DMS53 treated with DMSO at 0.1 percent for 48 hours (cell line): ENCODE measurements at regions not wholly inside any gene's neighbourhood (a gene's known extent, or its start where the extent isn't known, plus 50 kb on each side); places are given as distances from the start of the nearest gene placed in this dataset.
"Not testable (repeated sequence)": the region's sequence is repeated elsewhere in the genome, so short reads cannot be mapped to it uniquely, and the experiment has no call there.

Experiments used
- DNase-seq: peaks from one replicate; lab custom pipeline; 2025; ENCODE audit not compliant: unreplicated experiment; lab: John Stamatoyannopoulos, UW

DNA sequence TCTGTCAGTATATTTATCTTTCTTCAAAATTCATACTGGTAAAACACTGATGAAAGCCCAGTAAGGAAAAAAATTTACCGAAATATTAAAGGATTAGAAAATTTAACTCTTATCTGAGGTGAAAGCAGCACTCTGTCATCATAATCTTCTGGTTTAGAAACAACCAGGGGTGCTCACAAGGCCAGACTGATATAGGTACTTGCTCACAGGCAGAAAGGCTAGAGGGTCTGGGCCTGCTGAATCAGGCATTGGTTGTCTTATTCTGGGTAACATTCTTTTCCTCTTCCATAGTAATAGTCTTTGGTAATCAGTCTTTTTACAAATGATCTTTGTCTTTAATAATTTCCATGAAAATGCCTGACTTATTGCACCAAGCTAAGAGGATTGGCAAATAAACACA lies 221.4 kb upstream of the TFPI start:
- no peak for DNase-seq

DNA sequence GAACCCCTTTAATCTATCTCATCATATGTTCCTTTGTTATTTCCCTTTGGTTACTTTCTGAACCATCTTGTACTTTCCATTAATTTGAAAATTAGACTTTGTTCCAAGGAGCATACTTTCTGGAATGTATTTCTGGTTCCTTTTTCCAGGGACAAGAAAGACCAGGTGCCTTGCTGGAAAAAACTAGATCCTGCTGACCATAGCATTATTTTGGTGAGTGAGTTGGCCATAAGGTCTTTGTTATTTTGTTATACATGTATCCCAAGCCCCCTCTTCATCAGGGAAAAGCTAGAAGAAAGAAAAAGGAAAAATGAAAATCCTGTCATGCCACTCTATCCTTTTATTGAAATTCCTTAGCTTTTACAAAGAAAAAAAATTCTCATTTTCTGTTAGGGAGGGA lies 228.1 kb upstream of the TFPI start:
- DNase-seq = no peak

DNA sequence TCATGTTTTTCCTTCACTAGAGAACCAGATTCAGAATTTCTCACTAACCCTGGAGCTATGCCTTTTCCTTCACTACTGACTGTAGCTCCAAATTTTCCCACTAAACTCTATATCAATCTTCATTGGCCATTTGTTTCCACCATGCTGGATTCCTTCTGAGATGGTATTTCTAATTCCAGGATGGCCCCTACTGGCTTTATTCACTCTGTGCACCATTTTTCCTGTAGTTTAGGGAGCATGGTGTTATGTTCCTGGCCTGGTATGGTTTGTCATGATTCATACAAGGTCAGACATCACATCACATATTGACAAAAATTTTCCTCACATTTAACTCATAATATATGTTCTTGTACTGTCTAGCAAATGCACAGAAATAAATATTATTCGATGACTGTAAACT lies 229.2 kb upstream of the TFPI start:
- no peak for DNase-seq

- DNase-seq = not testable (repeated sequence)
Observed at GRCh38 chr2:187784138-187784537, 229.9 kb upstream of the TFPI start.

DNA sequence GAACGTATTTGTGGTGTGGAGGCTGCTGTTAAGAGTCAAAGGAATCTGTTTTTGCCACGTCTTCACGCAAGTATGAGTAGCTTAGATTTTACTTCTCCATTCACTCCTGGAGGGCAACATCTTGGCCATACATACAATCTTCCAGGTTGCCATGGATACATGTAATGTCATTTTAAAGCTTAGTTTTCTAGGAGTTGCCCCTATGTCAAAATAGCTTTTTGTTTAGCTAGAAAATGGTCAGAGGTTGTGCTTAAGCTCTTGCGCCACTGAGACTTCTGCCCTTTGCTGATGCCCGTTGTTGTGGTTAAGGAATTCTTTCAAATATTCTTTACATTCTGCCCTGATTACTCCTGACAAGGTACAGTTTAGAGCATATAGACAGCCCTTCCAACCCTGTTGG lies 245.4 kb upstream of the TFPI start:
- no peak for DNase-seq

- no peak for DNase-seq
Observed at GRCh38 chr2:187803816-187804215, 249.6 kb upstream of the TFPI start.

DNA sequence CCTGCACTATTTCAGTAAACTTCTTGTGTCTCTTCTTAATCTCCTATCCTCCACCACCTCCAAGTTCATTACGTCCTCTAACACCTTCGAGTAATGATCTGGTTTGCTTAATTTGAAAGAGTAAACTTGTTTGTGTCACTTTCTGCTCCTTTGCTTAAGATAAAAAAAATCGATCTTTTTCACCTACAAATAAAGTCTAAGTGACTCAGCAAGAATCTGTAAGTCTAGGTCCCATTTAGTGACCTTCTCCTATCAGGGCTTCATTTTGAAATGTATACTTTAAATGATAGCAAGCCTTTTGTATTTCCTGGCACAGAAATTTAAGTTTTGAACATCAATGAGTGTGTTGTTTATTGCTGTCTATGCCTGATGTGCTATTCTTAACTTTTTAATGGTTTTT lies 260.9 kb upstream of the TFPI start:
- no peak for DNase-seq

- DNase-seq = peak; percentile 61
Observed at GRCh38 chr2:187819624-187820023, 265.4 kb upstream of the TFPI start.

- DNase-seq = no peak
Observed at GRCh38 chr2:187825108-187825507, 270.9 kb upstream of the TFPI start.

DNA sequence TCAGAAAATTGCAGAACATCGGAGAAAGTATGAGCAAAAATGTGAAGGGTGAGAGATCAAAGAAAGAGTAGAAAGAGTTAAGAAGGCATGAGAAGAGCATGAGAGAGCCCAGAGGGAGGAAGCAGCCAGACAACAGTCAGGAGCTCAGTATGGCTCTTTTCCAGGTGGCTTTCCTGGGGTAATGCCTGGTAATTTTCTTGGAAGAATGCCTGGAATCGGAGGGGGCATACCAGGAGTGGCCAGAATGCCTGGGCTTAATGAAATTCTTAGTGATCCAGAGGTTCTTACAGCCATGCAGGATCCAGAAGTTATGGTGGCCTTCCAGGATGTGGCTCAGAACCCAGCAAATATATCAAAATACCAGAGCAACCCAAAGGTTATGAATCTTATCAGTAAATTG lies 271.8 kb upstream of the TFPI start:
- DNase-seq = no peak

GRCh38 chr2:187834787-187835186 lies 280.6 kb upstream of the TFPI start:
- no peak for DNase-seq

DNA sequence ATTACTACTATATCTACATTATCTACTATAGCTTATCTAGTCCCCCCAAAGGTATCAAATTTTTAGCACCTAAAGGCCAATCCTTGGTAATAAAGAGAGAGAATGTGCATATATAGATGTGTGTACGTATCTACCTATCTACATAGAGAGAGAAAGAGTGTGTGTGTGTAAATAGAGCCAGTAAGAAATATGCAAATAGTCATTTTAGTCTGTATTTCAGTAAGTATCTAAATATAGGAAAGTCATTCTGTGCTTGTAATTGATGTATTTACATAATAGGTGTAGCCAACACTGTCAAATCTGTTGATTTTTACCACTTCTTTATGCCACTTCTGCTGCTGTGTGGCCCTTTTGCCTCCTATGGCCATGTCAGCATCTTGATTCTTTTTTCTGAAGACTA lies 284.5 kb upstream of the TFPI start:
- DNase-seq = no peak

DNA sequence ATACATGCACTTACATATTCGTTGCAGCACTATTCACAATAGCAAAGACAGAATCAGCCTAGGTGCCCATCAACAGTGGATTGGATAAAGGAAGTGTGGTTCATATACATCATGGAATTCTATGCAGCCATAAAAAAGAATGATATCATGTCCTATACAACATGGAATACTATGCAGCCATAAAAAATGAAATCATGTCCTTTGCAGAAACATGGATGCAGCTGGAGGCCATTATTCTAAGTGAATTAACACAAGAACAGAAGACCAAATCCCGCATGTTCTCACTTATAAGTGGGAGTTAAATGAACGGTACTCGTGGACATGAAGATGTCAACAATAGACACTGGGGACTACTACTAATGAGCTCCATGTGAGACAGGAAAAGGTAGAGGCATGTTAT lies 288.1 kb upstream of the TFPI start:
- no peak for DNase-seq

GRCh38 chr2:187842978-187843847 lies 289.0 kb upstream of the TFPI start:
- peak; percentile 73 for DNase-seq

DNA sequence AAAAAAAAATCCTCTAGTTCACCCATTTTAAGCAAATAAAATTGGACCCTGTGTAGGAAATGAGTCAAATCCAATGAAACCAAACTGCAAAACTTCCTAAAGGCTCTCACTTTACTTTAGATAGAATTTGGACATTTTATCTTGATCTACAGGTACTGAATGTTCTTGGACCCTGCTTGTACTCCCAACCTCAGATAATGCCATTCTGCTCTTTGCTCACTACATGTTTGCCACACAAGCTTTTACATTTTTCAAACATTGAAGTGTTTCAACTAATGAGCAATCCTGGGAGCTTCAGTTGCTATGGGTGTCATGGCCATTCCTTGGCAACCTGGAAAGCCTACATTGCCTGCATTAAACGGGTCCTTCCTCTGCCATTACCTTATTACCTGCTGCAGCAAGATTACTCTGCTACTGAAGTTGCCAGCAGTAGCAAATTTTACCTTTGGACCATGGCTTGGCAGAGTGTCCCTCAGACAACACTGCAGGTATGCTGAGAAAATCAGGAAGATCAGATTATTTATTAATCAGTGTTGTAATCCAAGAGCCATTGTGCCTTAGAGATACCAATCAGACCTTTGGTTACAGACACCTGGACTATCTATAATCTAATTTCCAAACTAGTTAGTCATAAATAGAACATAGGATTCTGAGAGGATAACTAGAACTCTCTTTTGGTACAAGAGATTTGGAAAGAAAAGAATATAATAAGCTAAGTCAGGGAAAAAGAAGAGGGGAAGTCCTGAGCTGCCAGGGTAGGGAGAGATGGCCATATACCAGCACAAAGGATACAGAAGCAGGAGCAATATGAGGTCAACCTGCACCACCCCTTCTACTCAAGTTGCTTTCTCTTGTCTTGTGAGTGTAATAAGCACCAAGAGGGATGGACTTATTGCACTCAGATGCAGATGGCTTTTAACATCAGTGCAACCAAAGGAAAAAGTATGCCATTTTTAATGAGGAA lies 293.3 kb upstream of the TFPI start:
- DNase-seq = no peak

GRCh38 chr2:187851955-187852561 lies 297.8 kb upstream of the TFPI start:
- no peak for DNase-seq

DNA sequence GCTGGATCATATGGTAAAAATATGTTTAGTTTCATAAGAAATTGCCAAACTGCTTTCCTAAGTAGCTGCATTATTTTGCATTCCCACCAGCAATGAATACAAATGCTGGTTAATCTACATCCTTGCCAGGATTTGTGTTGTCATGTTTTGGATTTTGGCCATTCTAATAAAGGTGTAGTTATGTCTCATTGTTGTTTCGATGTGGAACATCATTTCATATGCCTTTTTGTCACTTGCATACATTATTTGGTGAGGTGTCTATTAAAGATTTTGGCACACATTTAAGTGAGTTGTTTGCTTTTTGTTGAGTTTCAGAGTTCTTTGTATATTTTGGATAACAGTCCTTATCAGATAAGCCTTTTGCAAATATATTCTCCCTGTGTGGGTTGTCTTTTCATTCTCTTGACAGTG lies 299.2 kb upstream of the TFPI start:
- DNase-seq = no peak

GRCh38 chr2:187854801-187855200 lies 300.6 kb upstream of the TFPI start:
- no peak for DNase-seq

GRCh38 chr2:187855689-187856088 lies 301.5 kb upstream of the TFPI start:
- no peak for DNase-seq

DNA sequence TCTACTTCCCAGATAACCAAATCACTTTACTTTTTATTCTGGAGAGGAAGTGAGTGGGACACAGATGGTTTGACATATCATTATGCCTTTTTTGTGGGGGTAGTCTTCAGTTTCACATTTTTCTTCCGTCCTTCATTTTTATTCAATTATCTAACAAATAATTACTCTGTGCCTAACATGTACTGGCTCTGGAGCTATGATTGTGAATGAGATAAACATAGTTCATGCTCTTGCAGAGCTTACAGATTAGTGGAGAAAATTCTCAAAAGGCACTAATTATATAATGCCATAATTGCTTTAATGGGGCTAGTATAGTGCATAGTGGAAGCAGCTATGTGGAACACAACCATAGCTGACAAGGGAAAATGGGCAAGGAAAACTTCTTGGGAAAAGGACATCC lies 303.6 kb upstream of the TFPI start:
- no peak for DNase-seq

DNA sequence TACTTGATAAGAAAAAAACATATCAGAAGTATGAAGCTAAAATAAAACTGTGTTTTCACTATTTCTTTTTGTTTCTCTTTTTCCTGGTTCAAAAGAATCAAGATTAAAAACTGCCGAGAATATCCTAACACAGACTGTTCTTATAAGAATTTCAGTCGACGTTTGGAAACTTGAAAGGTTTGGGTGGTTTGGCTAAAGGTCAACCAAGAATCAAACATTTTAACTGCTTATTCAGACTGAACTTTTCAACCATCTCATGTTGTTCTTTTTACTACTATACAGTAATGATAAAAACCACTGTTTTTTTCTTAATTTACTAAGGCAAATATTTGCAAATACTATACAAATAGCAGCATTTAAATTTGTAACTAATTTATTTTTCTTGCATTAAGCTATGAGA lies 308.5 kb upstream of the TFPI start:
- no peak for DNase-seq

- peak; percentile 85 for DNase-seq
Observed at GRCh38 chr2:187865025-187865424, 310.8 kb upstream of the TFPI start.
